Gastrocnemius medialis (tissue), 4 donors: ENCODE measurements at regions not wholly inside any gene's neighbourhood (a gene's known extent, or its start where the extent isn't known, plus 50 kb on each side); places are given as distances from the start of the nearest gene placed in this dataset.

Experiments
- POLR2A ChIP-seq, 2 donors: fragments of 450-650 bp; IDR thresholded peaks; one replicate each; pipeline ENCODE4 v1.6.1; 2017; ENCODE audit warnings: antibody characterized with exemption in 2 of 2, mild to moderate bottlenecking in 2 of 2, moderate library complexity in 2 of 2
- TF ChIP-seq, protein P1 (sequence below), 5 experiments: fragments of 450-650 bp in 3 of 5; fragments of 200-600 bp in 2 of 5; sonication (generic) in 2 of 5; IDR thresholded peaks in 4 of 5; conservative IDR thresholded peaks in 1 of 5; 1 replicate in 4 of 5; 2 replicates in 1 of 5; pipeline ENCODE4 v1.5.1; 2016 to 2019; ENCODE audit warnings: antibody characterized with exemption in 5 of 5, mild to moderate bottlenecking in 3 of 5, moderate library complexity in 3 of 5

DNA sequence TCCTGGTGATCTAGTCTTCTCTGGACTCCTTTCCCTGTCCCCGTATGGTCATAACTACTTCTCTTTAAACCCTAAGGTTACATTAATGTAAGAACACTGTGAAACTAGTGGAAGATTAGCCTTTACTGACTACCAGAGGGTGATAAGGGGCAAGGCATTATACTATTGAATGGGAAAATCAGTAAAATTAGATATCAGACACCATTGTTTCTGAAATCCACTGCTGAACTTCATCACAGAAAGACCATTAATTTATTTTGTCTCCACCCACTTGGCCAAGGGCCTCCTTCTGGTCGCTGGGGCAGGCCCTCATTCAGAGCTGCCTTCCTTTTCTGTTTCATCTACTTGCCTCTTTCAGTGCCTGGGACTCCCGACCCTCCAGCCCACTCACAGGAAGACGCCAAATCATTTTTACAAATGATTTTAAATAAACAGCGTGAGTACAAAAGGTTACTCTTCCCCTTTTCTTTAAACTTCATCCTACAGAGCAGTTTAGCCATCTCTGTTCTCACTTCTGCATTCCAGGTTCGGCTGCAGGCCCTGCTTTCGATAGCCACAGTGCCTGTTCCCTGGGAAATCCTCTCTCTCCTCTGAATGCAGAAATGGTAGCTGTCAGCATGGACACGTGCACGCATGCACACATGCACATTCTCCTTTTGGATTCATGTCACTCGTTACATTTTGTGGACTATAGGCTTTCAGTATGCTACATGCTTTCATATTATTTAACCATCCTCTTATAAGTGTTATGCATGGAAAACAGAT lies 70.3 kb upstream of the DOCK10 start:
- TF ChIP-seq, protein P1, sequence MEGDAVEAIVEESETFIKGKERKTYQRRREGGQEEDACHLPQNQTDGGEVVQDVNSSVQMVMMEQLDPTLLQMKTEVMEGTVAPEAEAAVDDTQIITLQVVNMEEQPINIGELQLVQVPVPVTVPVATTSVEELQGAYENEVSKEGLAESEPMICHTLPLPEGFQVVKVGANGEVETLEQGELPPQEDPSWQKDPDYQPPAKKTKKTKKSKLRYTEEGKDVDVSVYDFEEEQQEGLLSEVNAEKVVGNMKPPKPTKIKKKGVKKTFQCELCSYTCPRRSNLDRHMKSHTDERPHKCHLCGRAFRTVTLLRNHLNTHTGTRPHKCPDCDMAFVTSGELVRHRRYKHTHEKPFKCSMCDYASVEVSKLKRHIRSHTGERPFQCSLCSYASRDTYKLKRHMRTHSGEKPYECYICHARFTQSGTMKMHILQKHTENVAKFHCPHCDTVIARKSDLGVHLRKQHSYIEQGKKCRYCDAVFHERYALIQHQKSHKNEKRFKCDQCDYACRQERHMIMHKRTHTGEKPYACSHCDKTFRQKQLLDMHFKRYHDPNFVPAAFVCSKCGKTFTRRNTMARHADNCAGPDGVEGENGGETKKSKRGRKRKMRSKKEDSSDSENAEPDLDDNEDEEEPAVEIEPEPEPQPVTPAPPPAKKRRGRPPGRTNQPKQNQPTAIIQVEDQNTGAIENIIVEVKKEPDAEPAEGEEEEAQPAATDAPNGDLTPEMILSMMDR (IDR thresholded peaks at IDR 0.05 in 4 of 5, conservative IDR thresholded peaks at IDR 0.05 in 1 of 5), result no peak
- TF ChIP-seq POLR2A (IDR thresholded peaks at IDR 0.05), result no peak
